ENCODE measurements at regions not wholly inside any gene's neighbourhood (a gene's known extent, or its start where the extent isn't known, plus 50 kb on each side); places are given as distances from the start of the nearest gene placed in this dataset.

DNA sequence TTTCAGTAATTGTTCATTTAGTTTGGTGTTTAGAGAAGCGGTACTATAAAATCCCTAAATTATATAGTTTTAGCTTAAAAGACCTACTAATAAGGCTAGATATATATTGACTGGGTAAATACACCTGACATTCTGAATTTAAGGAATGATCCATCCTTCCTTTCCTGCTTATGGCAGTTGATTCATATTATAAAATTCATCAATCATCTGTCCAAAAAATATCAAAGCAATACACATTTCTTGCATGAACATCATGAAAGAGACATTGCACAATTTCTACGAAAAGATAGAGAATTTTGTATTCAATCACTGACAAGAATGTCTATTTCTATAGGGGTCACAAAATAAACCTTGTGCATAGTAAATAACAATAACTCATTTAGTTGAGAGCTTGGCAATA lies 514.9 kb downstream of the SLITRK6 start:
- RAD21 ChIA-PET (ENCODE audit: low non-redundant PET in 1 of 2, low total read pairs in 2 of 2, uncharacterized antibody in 2 of 2, unreplicated experiment in 2 of 2) = no interaction called here
- Histone ChIP-seq H3K4me2 (ENCODE audit: low read length) (no peak overlapping the region), H3K4me1 (ENCODE audit: control insufficient read depth in 1 of 2, insufficient read depth in 2 of 2, low read length in 2 of 2) (no peaks in the 10 kb centered on the region), H2AFZ (ENCODE audit: low read depth, low read length, poor library complexity, severe bottlenecking) (no peak overlapping the region), H3K27ac (ENCODE audit: low read depth, low read length) (no peak overlapping the region), H3K9ac (ENCODE audit: low read length) (no peak overlapping the region), H4K20me1 (ENCODE audit: insufficient read depth) (no peaks in the 10 kb centered on the region), H3K4me3 (replicated peaks in 1 of 2; ENCODE audit: low read depth in 1 of 2, low read length in 2 of 2) (no peak overlapping the region), H3K36me3 (ENCODE audit: control insufficient read depth in 1 of 2, insufficient read depth in 2 of 2, low read length in 2 of 2) (no peaks in the 10 kb centered on the region), H3K79me2 (ENCODE audit: insufficient read depth, low read length) (no peaks in the 10 kb centered on the region), H3K27me3 (ENCODE audit: insufficient read depth, low read length) (no peaks in the 10 kb centered on the region), H3K9me3 (ENCODE audit: control insufficient read depth in 1 of 2, insufficient read depth in 1 of 2, low read depth in 1 of 2, low read length in 2 of 2) (no peaks in the 10 kb centered on the region), H3K9me2 (ENCODE audit: insufficient read depth) (no peaks in the 10 kb centered on the region)
- POLR2A ChIA-PET = no interaction called here
- DNase-seq (ENCODE audit: low read depth, low spot score) (no peak), ATAC-seq (no peak)
- no TSS peak for BruUV-seq (replicated peaks)
- intact Hi-C loops (cut with micrococcal nuclease) = no loop called here
- TF ChIP-seq CEBPB (IDR thresholded peaks at IDR 0.05; ENCODE audit: low read depth) (no peak), EZH2 (IDR thresholded peaks at IDR 0.05) (no peak), YY1 (IDR thresholded peaks at IDR 0.05; ENCODE audit: extremely low read depth, insufficient replicate concordance, low read depth, low read length) (no peak), SIN3A (IDR thresholded peaks at IDR 0.05; ENCODE audit: low read depth) (no peak), SP1 (IDR thresholded peaks at IDR 0.05; ENCODE audit: low read depth) (no peak), ELF1 (IDR thresholded peaks at IDR 0.05; ENCODE audit: borderline replicate concordance, low read depth) (no peak), RAD21 (IDR thresholded peaks at IDR 0.05; ENCODE audit: low read depth) (no peak), POLR2A (IDR thresholded peaks at IDR 0.05; ENCODE audit: borderline replicate concordance, extremely low read depth, insufficient read depth, insufficient read length) (no peak), EZH2phosphoT487 (IDR thresholded peaks at IDR 0.05; ENCODE audit: borderline replicate concordance) (no peak), CBX3 (IDR thresholded peaks at IDR 0.05; ENCODE audit: low read depth) (no peak), EGR1 (IDR thresholded peaks at IDR 0.05; ENCODE audit: low read depth) (no peak), ZNF274 (IDR thresholded peaks at IDR 0.05; ENCODE audit: low read depth, low read length) (no peak), SRF (IDR thresholded peaks at IDR 0.05; ENCODE audit: low read depth) (no peak), POLR2AphosphoS5 (IDR thresholded peaks at IDR 0.05; ENCODE audit: low read depth, low read length) (no peak), TCF7L2 (IDR thresholded peaks at IDR 0.05; ENCODE audit: borderline replicate concordance, extremely low read depth, insufficient read depth, insufficient read length) (no peak)
- TF ChIP-seq, protein P1, sequence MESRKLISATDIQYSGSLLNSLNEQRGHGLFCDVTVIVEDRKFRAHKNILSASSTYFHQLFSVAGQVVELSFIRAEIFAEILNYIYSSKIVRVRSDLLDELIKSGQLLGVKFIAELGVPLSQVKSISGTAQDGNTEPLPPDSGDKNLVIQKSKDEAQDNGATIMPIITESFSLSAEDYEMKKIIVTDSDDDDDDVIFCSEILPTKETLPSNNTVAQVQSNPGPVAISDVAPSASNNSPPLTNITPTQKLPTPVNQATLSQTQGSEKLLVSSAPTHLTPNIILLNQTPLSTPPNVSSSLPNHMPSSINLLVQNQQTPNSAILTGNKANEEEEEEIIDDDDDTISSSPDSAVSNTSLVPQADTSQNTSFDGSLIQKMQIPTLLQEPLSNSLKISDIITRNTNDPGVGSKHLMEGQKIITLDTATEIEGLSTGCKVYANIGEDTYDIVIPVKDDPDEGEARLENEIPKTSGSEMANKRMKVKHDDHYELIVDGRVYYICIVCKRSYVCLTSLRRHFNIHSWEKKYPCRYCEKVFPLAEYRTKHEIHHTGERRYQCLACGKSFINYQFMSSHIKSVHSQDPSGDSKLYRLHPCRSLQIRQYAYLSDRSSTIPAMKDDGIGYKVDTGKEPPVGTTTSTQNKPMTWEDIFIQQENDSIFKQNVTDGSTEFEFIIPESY (IDR thresholded peaks at IDR 0.05; ENCODE audit: extremely low read depth, insufficient replicate concordance, low read length) = no peak
- TF ChIP-seq, protein P2, sequence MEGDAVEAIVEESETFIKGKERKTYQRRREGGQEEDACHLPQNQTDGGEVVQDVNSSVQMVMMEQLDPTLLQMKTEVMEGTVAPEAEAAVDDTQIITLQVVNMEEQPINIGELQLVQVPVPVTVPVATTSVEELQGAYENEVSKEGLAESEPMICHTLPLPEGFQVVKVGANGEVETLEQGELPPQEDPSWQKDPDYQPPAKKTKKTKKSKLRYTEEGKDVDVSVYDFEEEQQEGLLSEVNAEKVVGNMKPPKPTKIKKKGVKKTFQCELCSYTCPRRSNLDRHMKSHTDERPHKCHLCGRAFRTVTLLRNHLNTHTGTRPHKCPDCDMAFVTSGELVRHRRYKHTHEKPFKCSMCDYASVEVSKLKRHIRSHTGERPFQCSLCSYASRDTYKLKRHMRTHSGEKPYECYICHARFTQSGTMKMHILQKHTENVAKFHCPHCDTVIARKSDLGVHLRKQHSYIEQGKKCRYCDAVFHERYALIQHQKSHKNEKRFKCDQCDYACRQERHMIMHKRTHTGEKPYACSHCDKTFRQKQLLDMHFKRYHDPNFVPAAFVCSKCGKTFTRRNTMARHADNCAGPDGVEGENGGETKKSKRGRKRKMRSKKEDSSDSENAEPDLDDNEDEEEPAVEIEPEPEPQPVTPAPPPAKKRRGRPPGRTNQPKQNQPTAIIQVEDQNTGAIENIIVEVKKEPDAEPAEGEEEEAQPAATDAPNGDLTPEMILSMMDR (IDR thresholded peaks at IDR 0.05 in 2 of 3, conservative IDR thresholded peaks at IDR 0.05 in 1 of 3; ENCODE audit: borderline replicate concordance in 1 of 3, insufficient read depth in 1 of 3, low read depth in 2 of 3, low read length in 2 of 3) = no peak
- TF ChIP-seq, protein P3, sequence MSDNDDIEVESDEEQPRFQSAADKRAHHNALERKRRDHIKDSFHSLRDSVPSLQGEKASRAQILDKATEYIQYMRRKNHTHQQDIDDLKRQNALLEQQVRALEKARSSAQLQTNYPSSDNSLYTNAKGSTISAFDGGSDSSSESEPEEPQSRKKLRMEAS (IDR thresholded peaks at IDR 0.05) = no peak
- TF ChIP-seq, protein P4, sequence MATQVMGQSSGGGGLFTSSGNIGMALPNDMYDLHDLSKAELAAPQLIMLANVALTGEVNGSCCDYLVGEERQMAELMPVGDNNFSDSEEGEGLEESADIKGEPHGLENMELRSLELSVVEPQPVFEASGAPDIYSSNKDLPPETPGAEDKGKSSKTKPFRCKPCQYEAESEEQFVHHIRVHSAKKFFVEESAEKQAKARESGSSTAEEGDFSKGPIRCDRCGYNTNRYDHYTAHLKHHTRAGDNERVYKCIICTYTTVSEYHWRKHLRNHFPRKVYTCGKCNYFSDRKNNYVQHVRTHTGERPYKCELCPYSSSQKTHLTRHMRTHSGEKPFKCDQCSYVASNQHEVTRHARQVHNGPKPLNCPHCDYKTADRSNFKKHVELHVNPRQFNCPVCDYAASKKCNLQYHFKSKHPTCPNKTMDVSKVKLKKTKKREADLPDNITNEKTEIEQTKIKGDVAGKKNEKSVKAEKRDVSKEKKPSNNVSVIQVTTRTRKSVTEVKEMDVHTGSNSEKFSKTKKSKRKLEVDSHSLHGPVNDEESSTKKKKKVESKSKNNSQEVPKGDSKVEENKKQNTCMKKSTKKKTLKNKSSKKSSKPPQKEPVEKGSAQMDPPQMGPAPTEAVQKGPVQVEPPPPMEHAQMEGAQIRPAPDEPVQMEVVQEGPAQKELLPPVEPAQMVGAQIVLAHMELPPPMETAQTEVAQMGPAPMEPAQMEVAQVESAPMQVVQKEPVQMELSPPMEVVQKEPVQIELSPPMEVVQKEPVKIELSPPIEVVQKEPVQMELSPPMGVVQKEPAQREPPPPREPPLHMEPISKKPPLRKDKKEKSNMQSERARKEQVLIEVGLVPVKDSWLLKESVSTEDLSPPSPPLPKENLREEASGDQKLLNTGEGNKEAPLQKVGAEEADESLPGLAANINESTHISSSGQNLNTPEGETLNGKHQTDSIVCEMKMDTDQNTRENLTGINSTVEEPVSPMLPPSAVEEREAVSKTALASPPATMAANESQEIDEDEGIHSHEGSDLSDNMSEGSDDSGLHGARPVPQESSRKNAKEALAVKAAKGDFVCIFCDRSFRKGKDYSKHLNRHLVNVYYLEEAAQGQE (IDR thresholded peaks at IDR 0.05; ENCODE audit: low read depth) = no peak
- CTCF ChIA-PET = no interaction called here

All from HCT116 (cell line).